HS-5 (cell line): ENCODE measurements at regions not wholly inside any gene's neighbourhood (a gene's known extent, or its start where the extent isn't known, plus 50 kb on each side); places are given as distances from the start of the nearest gene placed in this dataset.

Experiments used
- DNase-seq: peaks from one replicate; pipeline ENCODE4 v3.0.0-alpha.2; 2012; ENCODE audit warnings: low read depth

GRCh38 chr10:84789026-84789425 is 460.6 kb downstream of the CCSER2 start:
- DNase-seq, result no peak

DNA sequence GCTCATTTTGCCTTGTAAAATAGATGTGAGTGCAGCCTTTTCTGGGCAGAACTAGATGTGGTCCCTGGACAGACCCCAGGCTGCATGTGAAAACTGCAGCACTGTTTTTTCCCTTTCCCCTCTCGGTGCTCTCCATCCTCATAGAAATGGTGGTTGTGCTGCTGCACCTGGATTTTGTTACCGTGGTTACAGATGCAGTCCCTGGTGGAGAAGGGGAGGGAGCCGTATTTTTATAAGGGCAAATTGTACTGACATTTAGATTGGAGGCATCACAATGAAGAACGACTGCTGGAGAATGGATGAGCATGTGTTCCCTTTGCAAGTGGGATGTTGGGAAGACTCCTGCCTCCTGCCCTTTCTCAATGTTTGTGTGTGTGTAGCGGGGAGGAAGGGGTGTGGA is 469.9 kb downstream of the CCSER2 start:
- DNase-seq, result no peak

DNA sequence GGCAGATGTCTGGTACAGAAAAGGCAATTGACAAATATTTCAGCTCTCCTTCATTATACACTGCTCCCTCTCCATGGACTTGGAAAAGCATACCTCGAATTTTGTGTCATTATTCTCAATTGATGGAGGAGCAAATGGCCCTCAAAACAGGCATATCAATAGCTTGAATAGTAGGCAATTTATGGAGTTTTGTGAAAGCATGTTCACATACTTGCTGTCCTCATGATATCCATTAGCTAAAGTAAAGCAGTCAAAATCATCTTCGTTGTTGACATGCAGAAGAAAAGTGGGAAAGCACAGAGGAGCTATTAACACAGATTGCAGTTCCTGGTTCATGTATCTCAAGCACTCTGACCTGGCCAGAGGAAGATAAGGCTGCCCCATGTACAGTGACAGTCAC is 472.8 kb downstream of the CCSER2 start:
- no peak for DNase-seq

DNA sequence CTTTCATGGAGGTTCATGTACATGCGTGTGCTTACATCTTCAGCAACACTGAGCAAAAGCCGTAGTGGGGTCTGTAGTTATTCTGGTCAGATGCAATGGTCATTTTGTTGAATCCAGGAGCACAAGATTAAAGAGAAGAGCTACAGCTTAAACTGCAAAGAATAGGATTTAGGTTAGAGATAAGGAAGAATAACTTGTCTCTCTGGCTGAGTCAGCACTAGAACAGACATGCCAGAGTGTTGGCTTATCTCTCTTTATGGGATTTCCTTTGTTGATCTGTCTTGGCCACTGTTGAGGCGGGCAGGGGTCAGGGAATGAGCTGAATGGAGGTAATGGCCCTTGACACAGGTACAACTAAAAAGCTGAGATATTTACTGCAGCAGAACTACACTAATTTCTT is 473.5 kb downstream of the CCSER2 start:
- no peak for DNase-seq

DNA sequence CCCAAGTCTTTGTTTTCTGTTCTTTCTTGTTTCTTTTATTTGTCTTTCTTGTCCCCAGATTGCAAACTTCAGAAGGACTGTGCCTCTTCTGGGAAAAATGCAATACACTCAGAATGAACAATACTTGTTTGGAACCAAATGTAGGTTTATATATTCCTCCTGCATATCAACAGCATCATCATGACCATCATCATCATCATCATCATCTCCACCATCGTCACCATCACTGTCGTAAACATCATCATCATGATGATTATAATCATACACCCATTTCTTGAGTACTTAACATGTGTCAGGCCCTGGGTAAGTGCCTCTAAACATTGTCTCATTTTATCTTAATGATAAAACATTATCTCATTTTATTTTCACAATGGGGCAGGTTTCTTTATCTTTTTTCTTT is 476.8 kb downstream of the CCSER2 start:
- DNase-seq, result no peak

- no peak for DNase-seq
Measured at GRCh38 chr10:84811113-84811512, 482.7 kb downstream of the CCSER2 start.

GRCh38 chr10:84818961-84819360 is 490.6 kb downstream of the CCSER2 start:
- DNase-seq, result no peak

DNA sequence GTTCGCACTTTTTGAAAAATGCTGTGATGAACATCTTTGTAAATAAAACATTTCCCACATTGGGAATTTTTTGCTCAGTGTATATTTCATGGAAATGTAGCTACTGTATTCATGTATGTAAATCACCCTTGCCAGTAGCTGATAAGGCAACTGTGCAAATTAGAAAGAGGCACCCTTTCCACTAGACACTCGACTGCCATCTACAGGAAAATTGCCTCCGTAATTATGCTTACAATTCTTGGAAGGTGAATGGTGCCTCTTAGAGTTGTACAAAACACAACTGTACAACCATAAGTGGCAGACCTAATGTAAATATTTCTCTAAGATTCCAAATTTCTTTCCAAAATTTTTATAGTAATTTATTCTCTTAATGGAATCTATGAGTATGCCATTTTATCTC is 491.7 kb downstream of the CCSER2 start:
- no peak for DNase-seq

GRCh38 chr10:84820596-84820995 is 492.2 kb downstream of the CCSER2 start:
- no peak for DNase-seq

DNA sequence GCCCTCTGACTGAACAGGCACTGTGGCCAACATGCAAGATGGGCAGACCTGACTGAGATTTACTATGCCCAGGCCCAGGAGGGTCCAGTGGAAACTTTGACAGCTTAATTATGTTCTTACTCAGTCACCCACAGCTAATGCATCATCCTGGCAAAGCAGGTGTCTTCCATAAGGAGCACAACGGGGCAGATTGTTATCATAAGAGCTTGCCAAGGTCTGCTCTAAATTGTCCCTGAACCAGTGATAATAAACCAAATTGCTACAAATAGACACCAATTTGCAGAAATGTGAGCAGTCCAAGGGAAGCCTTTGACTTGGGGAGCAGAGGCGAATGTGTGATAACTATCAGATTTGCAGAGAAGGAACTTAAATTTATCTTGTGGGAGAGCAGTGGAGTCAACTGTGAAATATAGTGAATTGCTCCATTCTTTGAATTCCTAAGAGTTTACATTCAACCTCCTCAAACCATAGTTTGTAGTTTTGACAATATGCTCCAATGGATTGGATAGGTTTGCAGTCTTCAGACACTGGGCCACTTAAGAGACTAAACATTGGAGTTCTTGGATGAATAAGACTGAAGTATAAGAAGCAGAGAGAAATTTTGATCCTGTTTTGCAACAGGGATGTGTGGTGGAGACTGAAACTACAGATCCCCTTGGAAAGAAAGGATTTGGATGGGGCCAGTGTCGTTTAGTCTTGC is 494.7 kb downstream of the CCSER2 start:
- no peak for DNase-seq

- DNase-seq, result no peak
Measured at GRCh38 chr10:84824525-84824924, 496.1 kb downstream of the CCSER2 start.

DNA sequence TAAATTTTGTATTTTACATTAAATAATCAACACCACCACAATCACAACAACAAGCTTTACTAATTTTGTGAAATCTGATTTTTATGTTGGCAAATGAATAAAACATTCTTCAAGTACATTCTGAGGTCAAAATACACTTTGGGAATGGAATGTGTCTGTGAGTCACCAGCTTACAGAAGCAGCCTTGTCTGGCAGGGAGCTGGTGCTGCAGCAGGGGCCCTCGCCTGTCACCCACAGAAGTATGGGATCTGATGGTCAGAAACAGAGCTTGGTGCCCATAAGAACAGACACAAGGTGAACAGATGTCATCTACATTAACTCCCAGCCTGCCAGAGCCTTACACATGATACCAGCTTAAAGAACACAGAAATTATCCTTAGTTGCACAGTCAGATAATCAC is 496.9 kb downstream of the CCSER2 start:
- peak; percentile 5 for DNase-seq

DNA sequence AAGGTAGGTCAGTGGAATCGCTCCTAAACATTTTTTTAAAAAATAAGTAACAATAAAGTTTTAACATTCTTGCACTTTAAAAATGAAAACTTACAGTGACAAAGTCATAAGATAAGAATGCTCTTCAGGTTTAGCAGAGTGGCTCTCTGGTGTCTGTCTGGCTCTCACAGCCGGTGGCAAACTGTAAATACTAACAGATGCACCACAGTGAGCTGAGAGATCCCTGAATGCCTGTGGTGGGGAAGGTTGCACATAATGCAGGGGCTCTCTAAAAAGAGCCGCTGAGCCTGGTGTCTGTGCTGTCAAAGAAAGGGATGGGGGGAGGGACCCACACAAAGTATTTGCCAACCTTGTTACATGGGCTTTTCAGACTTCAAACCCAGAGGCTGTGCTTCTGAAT is 498.3 kb downstream of the CCSER2 start:
- no peak for DNase-seq

DNA sequence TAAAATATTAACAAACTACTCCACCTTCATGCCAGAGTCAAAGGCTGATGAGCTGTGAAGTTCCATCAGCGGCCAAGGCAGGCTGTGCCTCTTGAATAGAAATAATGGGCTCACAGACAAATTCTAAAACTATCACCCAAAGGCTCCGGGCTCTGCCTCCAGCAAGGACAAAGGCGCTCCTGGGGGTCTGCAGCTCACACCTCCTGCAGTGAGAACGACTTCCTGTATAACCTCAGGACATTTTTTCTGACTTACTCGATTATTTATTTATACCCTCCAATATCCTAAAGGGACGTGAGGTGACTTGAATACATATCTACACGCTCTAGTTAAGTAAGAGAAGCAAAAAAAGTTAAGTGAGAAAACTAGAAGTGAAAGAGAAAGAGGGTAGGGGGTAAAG is 500.7 kb downstream of the CCSER2 start:
- no peak for DNase-seq

DNA sequence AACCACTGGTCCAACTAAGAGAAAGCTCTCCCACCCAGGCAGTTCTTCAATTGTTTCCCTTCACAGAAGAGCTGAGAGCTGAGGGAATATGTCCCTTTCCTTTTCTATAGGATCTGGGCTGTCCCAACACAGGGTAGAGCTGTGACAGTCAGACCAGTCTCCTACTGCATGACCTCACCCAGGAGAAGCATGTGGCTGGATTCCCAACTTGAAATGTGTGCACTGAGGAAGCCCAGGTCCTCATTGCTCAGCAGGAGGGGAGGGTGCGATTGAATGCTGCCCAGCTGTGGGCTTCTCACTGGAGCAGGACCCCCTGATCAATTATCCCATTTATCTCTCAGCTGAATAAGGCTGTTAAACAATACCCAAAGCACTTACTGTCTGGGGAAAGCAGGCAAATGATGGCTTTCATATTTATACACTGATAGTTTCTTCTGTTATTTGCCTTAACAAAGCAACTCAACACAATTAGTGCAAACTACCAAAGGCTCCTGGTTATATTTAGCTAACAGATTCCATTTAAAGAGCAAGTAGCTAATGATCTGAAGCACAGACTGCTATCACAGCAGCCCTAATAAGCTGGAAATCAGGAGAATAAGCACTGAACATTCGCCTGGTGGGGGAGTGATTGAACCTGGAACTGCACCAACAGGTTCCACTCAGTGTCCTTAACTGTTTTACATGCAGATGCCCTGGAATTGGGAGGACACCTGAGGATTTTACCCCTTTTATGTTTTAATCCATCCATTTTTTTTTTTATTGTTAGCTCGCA is 508.8 kb downstream of the CCSER2 start:
- no peak for DNase-seq

GRCh38 chr10:84837877-84838276 is 509.5 kb downstream of the CCSER2 start:
- no peak for DNase-seq

DNA sequence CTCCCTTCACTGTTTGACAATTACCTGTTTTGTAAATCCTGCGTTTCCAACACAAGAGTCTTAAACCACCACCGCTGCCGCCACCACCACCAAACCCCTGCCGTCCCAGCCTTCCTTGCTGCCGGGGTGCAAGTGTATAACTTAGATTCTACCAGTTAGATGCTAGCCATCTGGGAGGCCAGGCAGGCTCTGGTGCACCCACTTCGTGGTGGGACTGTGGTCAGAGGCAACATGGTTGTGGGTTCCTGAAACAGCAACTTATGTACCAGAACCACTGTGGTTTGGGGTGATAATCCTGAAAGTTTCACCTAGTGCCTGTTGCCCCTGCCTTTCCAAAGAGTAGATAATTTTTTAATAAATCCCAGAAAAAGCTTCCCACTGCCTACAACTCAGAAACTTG is 510.5 kb downstream of the CCSER2 start:
- DNase-seq, result no peak

DNA sequence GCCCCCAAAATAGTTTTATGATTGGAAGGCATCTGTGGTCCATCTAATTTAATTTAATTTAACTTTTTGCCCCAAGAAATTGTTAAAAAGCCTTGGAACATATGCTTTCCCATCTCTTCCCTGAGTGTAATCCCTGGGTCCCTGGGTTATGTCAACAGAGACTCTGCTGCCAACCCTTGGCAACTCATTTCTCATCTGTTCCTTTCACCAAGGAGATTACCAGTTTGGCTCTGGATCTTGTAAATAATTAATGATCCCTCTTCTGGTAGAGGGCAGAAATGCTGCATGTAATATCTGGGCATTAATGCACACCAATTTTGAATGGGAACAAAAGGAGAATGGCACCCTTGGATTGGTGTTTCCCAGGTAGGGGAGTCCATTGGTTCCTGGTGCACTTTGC is 514.2 kb downstream of the CCSER2 start:
- DNase-seq, result no peak

DNA sequence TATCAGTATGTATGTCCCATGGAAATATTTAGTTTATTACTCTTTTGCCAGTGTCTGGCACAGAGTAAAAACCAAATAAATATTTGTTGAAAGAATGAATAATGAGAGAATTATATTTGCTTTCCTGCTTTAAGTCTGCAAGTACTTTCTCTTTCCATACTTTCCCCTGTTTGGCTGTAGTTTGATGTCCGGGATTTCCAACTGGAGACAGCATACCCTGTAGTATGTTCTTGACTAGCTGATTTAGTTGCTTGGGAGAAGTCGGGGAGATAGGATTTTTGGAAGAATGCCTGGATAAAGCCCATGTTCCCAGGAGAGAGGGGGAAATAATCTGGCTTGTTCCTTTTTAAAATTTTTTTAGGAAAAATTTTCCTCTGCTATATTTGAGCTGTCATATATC is 516.1 kb downstream of the CCSER2 start:
- no peak for DNase-seq

DNA sequence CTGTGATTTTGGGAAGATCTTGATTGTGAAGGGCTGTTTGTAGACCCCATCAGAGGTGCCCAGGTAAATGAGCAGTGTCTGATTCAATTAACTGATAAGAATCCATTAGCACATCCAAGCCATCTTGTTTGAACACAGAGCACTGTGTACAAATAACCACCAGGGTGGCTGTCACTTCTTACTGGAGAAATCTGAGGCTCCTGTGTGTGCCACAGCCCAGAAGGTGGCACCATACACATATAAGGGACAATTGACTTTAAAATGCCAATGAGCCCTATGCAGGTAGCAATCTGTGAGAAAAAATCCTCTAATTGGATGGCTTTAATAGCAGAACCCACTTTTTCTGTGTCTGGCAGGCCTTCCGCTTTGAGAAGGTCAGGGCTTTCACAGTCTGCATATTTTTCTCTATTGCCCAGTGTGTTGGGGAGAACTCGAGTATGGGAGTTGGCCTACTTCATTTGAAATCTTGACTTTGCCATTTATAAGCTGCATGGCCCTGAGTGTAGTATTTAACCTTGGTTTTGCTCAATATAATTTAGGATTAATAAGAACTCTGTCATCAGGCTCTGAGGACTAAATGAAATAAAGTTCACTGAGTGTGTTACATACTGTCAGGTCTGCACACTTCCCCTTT is 517.4 kb downstream of the CCSER2 start:
- DNase-seq, result no peak

- no peak for DNase-seq
Measured at GRCh38 chr10:84846658-84847316, 518.4 kb downstream of the CCSER2 start.

DNA sequence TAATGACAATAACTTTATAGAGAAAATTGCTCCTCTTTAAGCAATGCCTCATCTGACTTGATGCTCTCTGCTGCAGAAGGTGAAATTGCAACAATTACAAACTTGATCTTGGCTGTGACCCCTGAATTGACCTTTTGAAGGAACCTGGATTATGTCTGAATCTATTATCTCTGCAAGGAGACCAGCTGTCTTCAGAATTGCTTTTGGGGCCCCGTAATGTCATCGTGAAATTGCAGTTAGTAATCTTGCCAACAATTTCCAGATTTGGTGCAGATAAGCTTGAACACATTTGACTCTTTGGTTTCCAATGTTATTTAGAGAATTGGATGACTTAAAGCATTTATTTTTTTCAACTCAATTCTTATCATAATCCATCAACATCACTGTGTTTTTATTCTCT is 520.6 kb downstream of the CCSER2 start:
- no peak for DNase-seq

GRCh38 chr10:84850826-84851225 is 522.4 kb downstream of the CCSER2 start:
- DNase-seq, result no peak
